Mesendoderm (in vitro differentiated cells): ENCODE measurements at regions not wholly inside any gene's neighbourhood (a gene's known extent, or its start where the extent isn't known, plus 50 kb on each side); places are given as distances from the start of the nearest gene placed in this dataset.

Experiments
- DNase-seq: peaks from one replicate; pipeline ENCODE4 v3.0.0; 2013
- H2AK5ac ChIP-seq: 2 replicates; pipeline ENCODE4 v1.6.1; 2013; ENCODE audit warnings: low read length, inconsistent platforms
- H2BK120ac ChIP-seq: 2 replicates; pipeline ENCODE4 v1.6.1; 2013; ENCODE audit warnings: low read depth, mild to moderate bottlenecking, low read length, moderate library complexity, mixed read lengths
- H2BK15ac ChIP-seq: replicated peaks from 2 replicates; pipeline ENCODE4 v1.6.1; 2013; ENCODE audit warnings: low read depth, mild to moderate bottlenecking, moderate library complexity
- H2BK5ac ChIP-seq: 2 replicates; pipeline ENCODE4 v1.6.1; 2013; ENCODE audit warnings: low read length, inconsistent platforms
- H3K18ac ChIP-seq: 2 replicates; pipeline ENCODE4 v1.6.1; 2013; ENCODE audit warnings: mild to moderate bottlenecking, low read length, mixed read lengths
- H3K23ac ChIP-seq: one replicate; pipeline ENCODE4 v1.6.1; 2013; ENCODE audit warnings: low read length
- H3K27ac ChIP-seq: 2 replicates; pipeline ENCODE4 v1.5.1; 2013; ENCODE audit warnings: low read depth, mild to moderate bottlenecking, inconsistent platforms, low read length, moderate library complexity
- H3K27me3 ChIP-seq: 2 replicates; pipeline ENCODE4 v1.6.1; 2013; ENCODE audit warnings: low read length, control low read depth, mild to moderate bottlenecking, inconsistent platforms; ENCODE audit not compliant: insufficient read depth, poor library complexity
- H3K36me3 ChIP-seq: 2 replicates; pipeline ENCODE4 v1.6.1; 2013; ENCODE audit warnings: low read length, inconsistent platforms; ENCODE audit not compliant: control insufficient read depth, insufficient read depth
- H3K4ac ChIP-seq: one replicate; pipeline ENCODE4 v1.6.1; 2013; ENCODE audit warnings: low read depth, mild to moderate bottlenecking, low read length, moderate library complexity
- H3K4me1 ChIP-seq: 2 replicates; pipeline ENCODE4 v1.6.1; 2013; ENCODE audit warnings: low read depth, low read length, inconsistent platforms; ENCODE audit not compliant: control insufficient read depth
- H3K4me2 ChIP-seq: 2 replicates; pipeline ENCODE4 v1.6.1; 2013; ENCODE audit warnings: low read length
- H3K4me3 ChIP-seq: 2 replicates; pipeline ENCODE4 v1.5.1; 2013; ENCODE audit warnings: mild to moderate bottlenecking, low read length
- H3K56ac ChIP-seq: one replicate; pipeline ENCODE4 v1.6.1; 2013; ENCODE audit warnings: low read length
- H3K79me1 ChIP-seq: 2 replicates; pipeline ENCODE4 v1.6.1; 2013; ENCODE audit warnings: low read length, inconsistent platforms
- H3K79me2 ChIP-seq: 2 replicates; pipeline ENCODE4 v1.6.1; 2013; ENCODE audit warnings: mild to moderate bottlenecking, low read length; ENCODE audit not compliant: control insufficient read depth, insufficient read depth
- H3K9ac ChIP-seq: 2 replicates; pipeline ENCODE4 v1.6.1; 2013; ENCODE audit warnings: low read length, inconsistent platforms
- H4K5ac ChIP-seq: one replicate; pipeline ENCODE4 v1.6.1; 2013; ENCODE audit warnings: low read length
- H4K8ac ChIP-seq: one replicate; pipeline ENCODE4 v1.6.1; 2013; ENCODE audit warnings: low read depth, mild to moderate bottlenecking, control low read depth, low read length, moderate library complexity
- WGBS: extraction: QIAGEN DNeasy Blood & Tissue Kit; methylation state at CpG from one replicate; pipeline ENCODE4 v1.1.7; 2013; ENCODE audit warnings: low lambda C conversion rate, missing lambda C conversion rate; ENCODE audit not compliant: insufficient coverage; ENCODE audit errors: extremely low coverage; 5-methylcytosine and 5-hydroxymethylcytosine counted together

- DNase-seq: no peak
- Histone ChIP-seq H3K27me3 (no peaks in the 10 kb centered on the region), H2BK5ac (no peak overlapping the region), H2AK5ac (no peak overlapping the region), H2BK120ac (no peak overlapping the region), H3K9ac (no peak overlapping the region), H4K8ac (no peak overlapping the region), H3K4me2 (no peak overlapping the region), H3K79me1 (no peaks in the 10 kb centered on the region), H3K36me3 (no peaks in the 10 kb centered on the region), H3K4me3 (no peak overlapping the region), H3K18ac (no peak overlapping the region), H3K4me1 (no peaks in the 10 kb centered on the region), H3K56ac (no peak overlapping the region), H3K79me2 (no peaks in the 10 kb centered on the region), H3K27ac (no peak overlapping the region), H3K4ac (no peak overlapping the region), H3K23ac (no peak overlapping the region), H2BK15ac (no peak overlapping the region), H4K5ac (no peak overlapping the region)
- no CpG with 5 or more reads among the region's 1 CpG for WGBS
Measured at GRCh38 chr3:22495791-22496190, 707.3 kb upstream of the UBE2E2 start.

DNA sequence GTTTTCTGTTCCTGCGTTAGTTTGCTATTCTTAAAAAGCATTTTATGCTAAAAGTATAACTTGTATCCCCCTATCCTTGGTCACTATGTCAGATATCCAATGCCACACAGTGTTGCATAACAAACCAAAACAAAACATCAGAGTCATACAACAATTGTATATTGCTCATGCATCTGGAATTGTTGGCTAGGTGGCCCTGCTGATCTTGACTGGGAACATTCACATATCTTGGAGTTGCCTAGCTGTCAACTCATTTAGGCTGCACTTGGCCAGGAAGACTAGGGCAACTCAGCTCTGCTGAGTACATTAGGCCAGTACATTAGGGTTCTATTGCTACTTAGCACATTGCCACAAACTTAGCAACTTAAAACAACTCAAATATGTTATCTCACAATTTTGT is 706.5 kb upstream of the UBE2E2 start:
- Histone ChIP-seq H3K79me2 (no peaks in the 10 kb centered on the region), H3K4me2 (no peak overlapping the region), H3K27ac (no peak overlapping the region), H3K56ac (no peak overlapping the region), H2BK15ac (no peak overlapping the region), H3K36me3 (no peaks in the 10 kb centered on the region), H2BK5ac (no peak overlapping the region), H3K23ac (no peak overlapping the region), H3K4me1 (no peaks in the 10 kb centered on the region), H3K27me3 (no peaks in the 10 kb centered on the region), H3K18ac (no peak overlapping the region), H3K79me1 (no peaks in the 10 kb centered on the region), H3K4ac (no peak overlapping the region), H3K4me3 (no peak overlapping the region), H2AK5ac (no peak overlapping the region), H3K9ac (no peak overlapping the region), H4K5ac (no peak overlapping the region), H2BK120ac (no peak overlapping the region), H4K8ac (no peak overlapping the region)
- no CpG with 5 or more reads among the region's 1 CpG for whole genome bisulfite sequencing
- no peak for DNase-seq

GRCh38 chr3:22506871-22507270 is 696.3 kb upstream of the UBE2E2 start:
- Histone ChIP-seq H3K23ac (no peak overlapping the region), H4K5ac (no peak overlapping the region), H3K56ac (no peak overlapping the region), H3K79me1 (no peaks in the 10 kb centered on the region), H3K27ac (no peak overlapping the region), H3K4me3 (no peak overlapping the region), H2AK5ac (no peak overlapping the region), H2BK5ac (no peak overlapping the region), H3K36me3 (no peaks in the 10 kb centered on the region), H3K4me2 (no peak overlapping the region), H3K9ac (no peak overlapping the region), H4K8ac (no peak overlapping the region), H3K79me2 (no peaks in the 10 kb centered on the region), H3K27me3 (no peaks in the 10 kb centered on the region), H3K18ac (no peak overlapping the region), H3K4me1 (no peaks in the 10 kb centered on the region), H2BK120ac (no peak overlapping the region), H3K4ac (no peak overlapping the region), H2BK15ac (no peak overlapping the region)
- WGBS: no CpG with 5 or more reads among the region's 1 CpG
- no peak for DNase-seq

DNA sequence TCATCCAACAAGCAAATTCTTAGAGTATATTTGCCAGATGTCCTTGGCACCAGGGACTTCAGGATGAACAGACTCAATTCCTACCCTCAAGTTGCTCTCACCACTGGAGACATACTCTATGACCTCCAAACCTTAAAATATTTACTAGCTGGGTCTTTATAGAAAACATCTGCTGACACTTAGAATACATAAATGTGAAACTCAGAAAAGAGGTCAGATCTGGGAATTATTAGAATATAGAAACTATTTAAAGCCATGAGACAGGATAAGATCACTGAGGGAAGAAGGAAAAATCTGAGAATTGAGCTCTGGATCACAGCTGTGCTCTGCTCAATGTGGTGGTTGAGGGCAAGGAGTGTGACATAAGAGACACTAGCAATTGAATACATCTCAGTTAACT is 695.4 kb upstream of the UBE2E2 start:
- no peak for DNase-seq
- no peaks in the 10 kb centered on the region for H3K36me3 ChIP-seq

DNA sequence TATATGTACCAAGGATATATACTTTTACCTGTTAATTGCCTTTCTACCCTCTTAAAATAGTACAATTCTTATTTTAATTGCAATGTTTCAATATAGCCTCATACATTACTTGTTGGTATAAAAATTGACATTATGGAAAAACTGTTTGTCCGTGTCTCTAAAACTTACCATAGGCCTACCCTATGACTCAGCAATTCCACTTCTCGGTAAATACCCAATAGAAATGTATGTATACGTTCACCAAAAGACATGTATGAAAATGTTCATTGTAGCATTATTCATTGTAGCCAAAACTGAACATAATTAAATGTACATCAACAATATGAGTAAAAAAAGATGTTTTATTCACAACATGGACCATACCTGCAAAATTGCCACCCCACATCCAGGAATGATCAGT is 679.2 kb upstream of the UBE2E2 start:
- no peaks in the 10 kb centered on the region for H3K36me3 ChIP-seq
- no peak overlapping the region for H3K27ac ChIP-seq
- WGBS: no CpG with 5 or more reads among the region's 3 CpGs
- no peaks in the 10 kb centered on the region for H3K27me3 ChIP-seq
- no peak overlapping the region for H2BK120ac ChIP-seq
- H4K5ac ChIP-seq: no peak overlapping the region
- no peak overlapping the region for H3K18ac ChIP-seq
- H3K4me2 ChIP-seq: no peak overlapping the region
- no peak for DNase-seq
- H3K4me3 ChIP-seq: no peak overlapping the region
- H3K4ac ChIP-seq: no peak overlapping the region
- no peak overlapping the region for H2BK15ac ChIP-seq
- H3K79me2 ChIP-seq: no peaks in the 10 kb centered on the region
- H4K8ac ChIP-seq: no peak overlapping the region
- H2BK5ac ChIP-seq: no peak overlapping the region
- H3K23ac ChIP-seq: no peak overlapping the region
- H3K9ac ChIP-seq: no peak overlapping the region
- no peak overlapping the region for H2AK5ac ChIP-seq
- no peak overlapping the region for H3K56ac ChIP-seq
- no peaks in the 10 kb centered on the region for H3K79me1 ChIP-seq
- no peaks in the 10 kb centered on the region for H3K4me1 ChIP-seq

More for the DNA sequence above, 695.4 kb upstream of the UBE2E2 start:
- no peak overlapping the region for H3K27ac ChIP-seq
- H3K4ac ChIP-seq: no peak overlapping the region
- H3K4me3 ChIP-seq: no peak overlapping the region
- no peak overlapping the region for H3K18ac ChIP-seq
- no peak overlapping the region for H2BK120ac ChIP-seq
- H3K27me3 ChIP-seq: no peaks in the 10 kb centered on the region
- no peaks in the 10 kb centered on the region for H3K79me2 ChIP-seq
- no peak overlapping the region for H3K56ac ChIP-seq
- H4K8ac ChIP-seq: no peak overlapping the region
- H3K4me2 ChIP-seq: no peak overlapping the region
- H3K23ac ChIP-seq: no peak overlapping the region
- H2BK5ac ChIP-seq: no peak overlapping the region
- no peak overlapping the region for H2BK15ac ChIP-seq
- no peak overlapping the region for H4K5ac ChIP-seq
- H2AK5ac ChIP-seq: no peak overlapping the region
- no peaks in the 10 kb centered on the region for H3K79me1 ChIP-seq
- H3K4me1 ChIP-seq: no peaks in the 10 kb centered on the region
- no peak overlapping the region for H3K9ac ChIP-seq

DNA sequence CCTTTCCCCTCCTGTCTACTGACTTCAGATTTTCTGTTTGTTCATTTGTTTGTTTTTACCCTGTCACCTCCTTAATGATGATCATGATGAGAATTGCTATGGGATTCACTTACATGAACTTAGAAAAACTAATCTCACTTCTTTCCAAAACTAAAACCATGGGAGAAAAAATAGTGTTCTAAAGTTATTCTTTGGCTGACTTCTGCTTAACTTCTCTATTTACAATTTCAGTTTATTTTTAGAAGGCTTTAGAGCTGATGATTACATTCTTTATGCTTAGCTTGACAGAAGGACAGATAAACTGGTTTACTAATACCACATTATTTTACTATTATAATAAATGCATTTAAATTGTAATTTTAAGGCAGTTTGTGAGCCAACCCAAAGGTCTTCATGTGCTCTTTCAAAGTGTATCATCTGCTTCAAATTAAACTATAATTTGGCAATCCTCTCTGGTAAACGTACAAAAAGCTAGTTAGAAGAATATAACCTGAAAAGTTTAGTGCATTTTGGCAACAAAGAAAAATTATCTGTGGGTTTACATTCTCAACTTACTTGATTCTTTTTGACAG is 676.8 kb upstream of the UBE2E2 start:
- Histone ChIP-seq H3K23ac (no peak overlapping the region), H3K18ac (no peak overlapping the region), H3K4ac (no peak overlapping the region), H2BK15ac (no peak overlapping the region), H3K9ac (no peak overlapping the region), H3K56ac (no peak overlapping the region), H3K4me2 (no peak overlapping the region), H4K8ac (no peak overlapping the region), H4K5ac (no peak overlapping the region), H2AK5ac (no peak overlapping the region), H3K4me1 (no peaks in the 10 kb centered on the region), H3K36me3 (no peaks in the 10 kb centered on the region), H3K79me1 (no peaks in the 10 kb centered on the region), H3K27me3 (no peaks in the 10 kb centered on the region), H3K4me3 (no peak overlapping the region), H3K79me2 (no peaks in the 10 kb centered on the region), H2BK5ac (no peak overlapping the region), H3K27ac (no peak overlapping the region), H2BK120ac (no peak overlapping the region)
- no CpG with 5 or more reads among the region's 1 CpG for WGBS
- no peak for DNase-seq
